ENCODE measurements at regions not wholly inside any gene's neighbourhood (a gene's known extent, or its start where the extent isn't known, plus 50 kb on each side); places are given as distances from the start of the nearest gene placed in this dataset.

DNA sequence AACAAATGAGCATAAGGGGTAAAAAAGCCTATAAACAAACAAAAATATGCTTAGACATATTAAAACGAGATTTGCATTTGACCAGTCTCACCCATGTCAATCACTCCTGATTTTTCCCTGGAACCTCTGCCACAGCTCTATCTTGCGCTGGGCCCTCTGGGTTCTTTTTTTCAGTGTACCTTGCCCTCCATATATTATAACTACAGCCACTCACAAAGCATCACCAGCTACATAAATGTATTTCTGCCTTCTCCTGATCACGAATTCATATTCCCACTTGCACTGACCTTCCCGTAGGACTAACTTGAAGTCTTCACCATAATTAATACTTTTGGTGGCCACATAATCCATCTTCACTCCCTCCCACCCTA lies 395.6 kb upstream of the ROBO2 start:
- Histone ChIP-seq H3K27me3 (no peaks in the 10 kb centered on the region), H3K36me3 (no peaks in the 10 kb centered on the region), H3K27ac (no peak overlapping the region), H3K9me3 (no peaks in the 10 kb centered on the region), H3K4me1 (no peaks in the 10 kb centered on the region), H3K4me3 (no peak overlapping the region)
- DNase-seq, result no peak
- intact Hi-C loops (cut with DNase I; ENCODE audit: low total_unique reads), result no loop called here
- TF ChIP-seq, protein P1, sequence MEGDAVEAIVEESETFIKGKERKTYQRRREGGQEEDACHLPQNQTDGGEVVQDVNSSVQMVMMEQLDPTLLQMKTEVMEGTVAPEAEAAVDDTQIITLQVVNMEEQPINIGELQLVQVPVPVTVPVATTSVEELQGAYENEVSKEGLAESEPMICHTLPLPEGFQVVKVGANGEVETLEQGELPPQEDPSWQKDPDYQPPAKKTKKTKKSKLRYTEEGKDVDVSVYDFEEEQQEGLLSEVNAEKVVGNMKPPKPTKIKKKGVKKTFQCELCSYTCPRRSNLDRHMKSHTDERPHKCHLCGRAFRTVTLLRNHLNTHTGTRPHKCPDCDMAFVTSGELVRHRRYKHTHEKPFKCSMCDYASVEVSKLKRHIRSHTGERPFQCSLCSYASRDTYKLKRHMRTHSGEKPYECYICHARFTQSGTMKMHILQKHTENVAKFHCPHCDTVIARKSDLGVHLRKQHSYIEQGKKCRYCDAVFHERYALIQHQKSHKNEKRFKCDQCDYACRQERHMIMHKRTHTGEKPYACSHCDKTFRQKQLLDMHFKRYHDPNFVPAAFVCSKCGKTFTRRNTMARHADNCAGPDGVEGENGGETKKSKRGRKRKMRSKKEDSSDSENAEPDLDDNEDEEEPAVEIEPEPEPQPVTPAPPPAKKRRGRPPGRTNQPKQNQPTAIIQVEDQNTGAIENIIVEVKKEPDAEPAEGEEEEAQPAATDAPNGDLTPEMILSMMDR (IDR thresholded peaks at IDR 0.05), result no peak

DNA sequence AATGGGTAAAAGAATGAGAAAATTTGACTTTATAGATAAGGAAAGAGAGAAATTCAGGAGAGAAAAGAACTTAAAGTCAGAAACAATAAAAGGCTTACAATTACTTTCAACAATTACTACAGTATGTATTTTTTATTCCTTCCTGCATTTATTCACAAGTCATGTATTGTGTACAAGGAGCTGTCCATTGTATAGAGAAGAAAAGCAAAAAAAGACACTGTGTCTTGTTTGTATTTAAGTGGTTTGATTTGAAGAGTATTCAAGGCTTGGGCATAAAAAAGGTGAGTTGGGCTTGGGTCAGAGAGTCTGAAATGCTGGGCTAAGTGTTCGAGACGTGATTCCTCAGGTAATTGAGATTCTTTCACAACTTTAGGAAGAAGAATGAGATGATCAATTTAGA lies 394.2 kb upstream of the ROBO2 start:
- Histone ChIP-seq H3K27me3 (no peaks in the 10 kb centered on the region), H3K4me1 (no peaks in the 10 kb centered on the region), H3K36me3 (no peaks in the 10 kb centered on the region), H3K9me3 (no peaks in the 10 kb centered on the region), H3K4me3 (no peak overlapping the region), H3K27ac (no peak overlapping the region)
- no peak for DNase-seq
- TF ChIP-seq, protein P1 (IDR thresholded peaks at IDR 0.05), result no peak
- intact Hi-C loops (cut with DNase I; ENCODE audit: low total_unique reads), result no loop called here

- Histone ChIP-seq H3K9me3 (no peaks in the 10 kb centered on the region), H3K27me3 (no peaks in the 10 kb centered on the region), H3K4me1 (no peaks in the 10 kb centered on the region), H3K27ac (no peak overlapping the region), H3K36me3 (no peaks in the 10 kb centered on the region), H3K4me3 (no peak overlapping the region)
- TF ChIP-seq, protein P1 (IDR thresholded peaks at IDR 0.05), result no peak
- DNase-seq, result no peak
- intact Hi-C loops (cut with DNase I; ENCODE audit: low total_unique reads), result no loop called here
These were observed 392.9 kb upstream of the ROBO2 start for GRCh38 chr3:76646921-76647562.

- no peaks in the 10 kb centered on the region for H3K4me1 ChIP-seq
- TF ChIP-seq, protein P1 (IDR thresholded peaks at IDR 0.05), result no peak
These were observed 388.1 kb upstream of the ROBO2 start for GRCh38 chr3:76651784-76652183.

GRCh38 chr3:76652524-76652923 lies 387.4 kb upstream of the ROBO2 start:
- no peaks in the 10 kb centered on the region for H3K36me3 ChIP-seq
- no peaks in the 10 kb centered on the region for H3K27me3 ChIP-seq
- intact Hi-C loops (cut with DNase I; ENCODE audit: low total_unique reads), result no loop called here
- H3K27ac ChIP-seq, result no peak overlapping the region
- H3K4me3 ChIP-seq, result no peak overlapping the region
- TF ChIP-seq, protein P1 (IDR thresholded peaks at IDR 0.05), result no peak
- no peaks in the 10 kb centered on the region for H3K9me3 ChIP-seq
- no peaks in the 10 kb centered on the region for H3K4me1 ChIP-seq
- no peak for DNase-seq

More at GRCh38 chr3:76651784-76652183, 388.1 kb upstream of the ROBO2 start:
- intact Hi-C loops (cut with DNase I; ENCODE audit: low total_unique reads), result no loop called here
- H3K9me3 ChIP-seq, result no peaks in the 10 kb centered on the region
- H3K36me3 ChIP-seq, result no peaks in the 10 kb centered on the region
- DNase-seq, result no peak
- no peaks in the 10 kb centered on the region for H3K27me3 ChIP-seq
- no peak overlapping the region for H3K27ac ChIP-seq
- no peak overlapping the region for H3K4me3 ChIP-seq

All from tibial artery (tissue), 4 donors.